WTC11 (cell line): ENCODE measurements at regions not wholly inside any gene's neighbourhood (a gene's known extent, or its start where the extent isn't known, plus 50 kb on each side); places are given as distances from the start of the nearest gene placed in this dataset.

Experiments used
- ATAC-seq: fragments of 200-7000 bp; cut with Tn5 transposase; 2 replicates; pipeline ENCODE4 v1.10.0; 2021; ENCODE audit warnings: mild to moderate bottlenecking, moderate library complexity
- CTCF ChIA-PET: fragments of 300-600 bp; sonication (Branson Sonifier 250); formaldehyde crosslinking; loops from one replicate; lab custom pipeline; 2021; ENCODE audit warnings: antibody characterized with exemption; lab: Charles Lee
- POLR2A ChIA-PET: fragments of 350-600 bp; sonication (Branson Sonifier 250); formaldehyde crosslinking; loops from one replicate; lab custom pipeline; 2021; ENCODE audit warnings: antibody characterized with exemption; lab: Charles Lee
- DNase-seq: peaks from one replicate; pipeline ENCODE4 v3.0.0; 2021; ENCODE audit warnings: low spot score
- H3K27ac Mint-ChIP-seq: 2 replicates; pipeline ENCODE4 v1.8.0; 2021; ENCODE audit warnings: mixed read lengths
- H3K27me3 Mint-ChIP-seq: 2 replicates; pipeline ENCODE4 v1.8.0; 2021; ENCODE audit warnings: low read depth, mild to moderate bottlenecking, moderate library complexity, mixed read lengths
- H3K36me3 Mint-ChIP-seq: 2 replicates; pipeline ENCODE4 v1.8.0; 2021; ENCODE audit warnings: mixed read lengths
- H3K4me1 Mint-ChIP-seq: 2 replicates; pipeline ENCODE4 v1.8.0; 2022; ENCODE audit warnings: mixed read lengths
- H3K4me3 Mint-ChIP-seq: 2 replicates; pipeline ENCODE4 v1.8.0; 2021; ENCODE audit warnings: mild to moderate bottlenecking, moderate library complexity, mixed read lengths
- H3K9me3 Mint-ChIP-seq: 2 replicates; pipeline ENCODE4 v1.8.0; 2021; ENCODE audit warnings: mixed read lengths
- FOXJ3 ChIP-seq: sonication (generic); formaldehyde crosslinking; IDR thresholded peaks from 2 replicates; pipeline ENCODE4 v1.9.0; 2021; ENCODE audit warnings: missing genetic modification reagents, mild to moderate bottlenecking, borderline replicate concordance
- GABPB1 ChIP-seq: sonication (generic); formaldehyde crosslinking; IDR thresholded peaks from 2 replicates; pipeline ENCODE4 v1.8.1; 2023; ENCODE audit warnings: mild to moderate bottlenecking, missing genetic modification reagents
- HMGA2 ChIP-seq: fragments of 250-450 bp; sonication (Bioruptor Pico); IDR thresholded peaks from 2 replicates; pipeline ENCODE4 v1.4.0; 2021; ENCODE audit warnings: mild to moderate bottlenecking, moderate library complexity
- KAT7 ChIP-seq: sonication (generic); formaldehyde crosslinking; IDR thresholded peaks from 2 replicates; pipeline ENCODE4 v1.8.1; 2023; ENCODE audit warnings: missing genetic modification reagents, mild to moderate bottlenecking, borderline replicate concordance
- MYBL2 ChIP-seq: sonication (generic); formaldehyde crosslinking; IDR thresholded peaks from 2 replicates; pipeline ENCODE4 v1.8.1; 2023; ENCODE audit warnings: mild to moderate bottlenecking, moderate library complexity, missing genetic modification reagents
- SMAD3 ChIP-seq: sonication (generic); formaldehyde crosslinking; IDR thresholded peaks from 2 replicates; pipeline ENCODE4 v1.8.0; 2022; ENCODE audit warnings: missing genetic modification reagents, mild to moderate bottlenecking, borderline replicate concordance
- TEAD1 ChIP-seq: sonication (generic); formaldehyde crosslinking; IDR thresholded peaks from 2 replicates; pipeline ENCODE4 v1.8.0; 2022; ENCODE audit warnings: mild to moderate bottlenecking, missing genetic modification reagents
- TEAD4 ChIP-seq: sonication (generic); formaldehyde crosslinking; IDR thresholded peaks from 2 replicates; pipeline ENCODE4 v1.8.0; 2022; ENCODE audit warnings: mild to moderate bottlenecking, missing genetic modification reagents
- ZNF416 ChIP-seq: fragments of 250-450 bp; sonication (Bioruptor Pico); IDR thresholded peaks from 2 replicates; pipeline ENCODE4 v1.9.0; 2021; ENCODE audit warnings: mild to moderate bottlenecking, inconsistent platforms
- TF ChIP-seq, protein P1 (sequence below): sonication (generic); formaldehyde crosslinking; IDR thresholded peaks from 2 replicates; pipeline ENCODE4 v1.8.1; 2022; ENCODE audit warnings: mild to moderate bottlenecking, missing genetic modification reagents, moderate library complexity, borderline replicate concordance
- TF ChIP-seq, protein P2 (sequence below): sonication (generic); formaldehyde crosslinking; IDR thresholded peaks from 2 replicates; pipeline ENCODE4 v1.8.1; 2023; ENCODE audit warnings: mild to moderate bottlenecking, missing genetic modification reagents, moderate library complexity
- TF ChIP-seq, protein P3 (sequence below): fragments of 200-600 bp; IDR thresholded peaks from 2 replicates; pipeline ENCODE4 v1.8.0; 2022; ENCODE audit warnings: antibody characterized with exemption
- TF ChIP-seq, protein P4 (sequence below): sonication (generic); formaldehyde crosslinking; IDR thresholded peaks from 2 replicates; pipeline ENCODE4 v1.8.1; 2022; ENCODE audit warnings: missing genetic modification reagents, borderline replicate concordance
- TF ChIP-seq, protein P5 (sequence below): fragments of 250-450 bp; sonication (Bioruptor Pico); IDR thresholded peaks from 2 replicates; pipeline ENCODE4 v1.9.0; 2021; ENCODE audit warnings: mild to moderate bottlenecking
- TF ChIP-seq, protein P6 (sequence below): sonication (generic); formaldehyde crosslinking; IDR thresholded peaks from 2 replicates; pipeline ENCODE4 v1.8.1; 2022; ENCODE audit warnings: low read depth, mild to moderate bottlenecking, moderate library complexity, missing genetic modification reagents, borderline replicate concordance
- TF ChIP-seq, protein P7 (sequence below): sonication (generic); formaldehyde crosslinking; IDR thresholded peaks from 2 replicates; pipeline ENCODE4 v1.8.1; 2023; ENCODE audit warnings: mild to moderate bottlenecking, missing genetic modification reagents, moderate library complexity

DNA sequence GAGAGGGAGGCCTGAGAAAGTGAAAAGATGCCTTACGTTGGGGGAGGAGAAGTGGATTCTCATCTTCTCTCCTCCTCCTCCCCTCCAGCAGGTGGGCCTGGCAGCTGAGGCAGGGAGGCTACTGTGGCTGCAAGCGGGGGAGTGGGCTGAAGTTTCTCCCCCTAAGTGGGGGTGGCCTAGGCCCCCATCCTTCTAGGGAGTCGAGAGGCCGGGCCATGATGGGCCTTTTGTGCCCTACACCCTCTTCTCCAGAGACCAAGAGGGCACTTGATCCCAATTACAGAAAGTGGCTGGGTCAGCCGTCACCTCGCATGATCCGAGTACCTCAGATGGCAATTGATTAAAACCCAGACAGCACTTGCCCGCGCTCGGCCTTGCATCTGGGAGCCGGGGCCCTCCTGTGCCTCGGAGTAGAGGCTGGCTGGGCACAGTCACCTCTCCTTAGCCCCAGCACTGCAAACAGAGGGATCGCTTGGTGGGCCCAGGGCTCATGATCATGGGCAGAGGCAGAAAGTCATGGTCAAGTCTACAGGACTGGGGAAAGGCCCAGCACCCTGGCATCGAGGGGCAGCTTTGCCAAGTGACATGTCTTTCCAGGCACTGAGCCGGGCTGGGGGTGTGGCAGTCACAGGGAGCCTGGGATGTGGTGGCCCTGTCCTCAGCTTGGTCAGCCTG, 78.3 kb downstream of the IRX5 start (continued):
- TF ChIP-seq, protein P1, sequence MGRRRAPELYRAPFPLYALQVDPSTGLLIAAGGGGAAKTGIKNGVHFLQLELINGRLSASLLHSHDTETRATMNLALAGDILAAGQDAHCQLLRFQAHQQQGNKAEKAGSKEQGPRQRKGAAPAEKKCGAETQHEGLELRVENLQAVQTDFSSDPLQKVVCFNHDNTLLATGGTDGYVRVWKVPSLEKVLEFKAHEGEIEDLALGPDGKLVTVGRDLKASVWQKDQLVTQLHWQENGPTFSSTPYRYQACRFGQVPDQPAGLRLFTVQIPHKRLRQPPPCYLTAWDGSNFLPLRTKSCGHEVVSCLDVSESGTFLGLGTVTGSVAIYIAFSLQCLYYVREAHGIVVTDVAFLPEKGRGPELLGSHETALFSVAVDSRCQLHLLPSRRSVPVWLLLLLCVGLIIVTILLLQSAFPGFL (CRISPR knock-in tag), result no peak

DNA sequence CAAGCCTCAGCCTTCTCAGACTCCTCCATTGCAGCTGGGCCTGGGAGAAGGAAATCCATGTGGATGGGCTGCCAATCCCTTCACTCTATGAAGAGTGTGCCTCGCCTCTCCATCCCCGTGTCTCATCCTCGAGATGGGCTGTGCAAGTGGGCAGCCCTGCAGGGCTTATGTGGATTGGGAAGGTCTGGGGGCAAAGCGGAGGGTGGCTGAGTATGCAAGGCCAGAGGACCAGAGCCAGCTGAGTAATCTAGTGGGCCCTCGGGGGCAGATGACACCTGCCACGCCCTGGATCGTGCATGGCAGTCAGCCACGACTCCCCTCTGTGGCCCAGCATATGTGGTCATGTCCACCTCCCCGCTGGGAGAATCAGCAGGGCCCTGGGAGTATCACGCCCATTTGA, 78.9 kb downstream of the IRX5 start:
- Mint-ChIP-seq H3K4me3 (no peak overlapping the region), H3K27ac (no peak overlapping the region), H3K27me3 (peaks cover 2% of the 10 kb centered on the region; the same call in 1 of the 2 replicates), H3K4me1 (no peaks in the 10 kb centered on the region), H3K9me3 (0 out of 2 replicates have a peak, but pooled peaks cover 3% of the 10 kb centered on the region), H3K36me3 (no peaks in the 10 kb centered on the region; the same call in 1 of the 2 replicates)
- ChIA-PET POLR2A (no interaction called here), CTCF (interaction anchor here (1.6 kb wide), 1 partner anchor 13 kb away, joined by 7 read pairs; no protein-coding TSS in a partner anchor)
- DNase-seq (no peak), ATAC-seq (no peak)
- TF ChIP-seq TEAD1 (CRISPR knock-in tag), result no peak
- TF ChIP-seq GABPB1 (CRISPR knock-in tag), result no peak
- no peak for TF ChIP-seq SMAD3 (CRISPR knock-in tag)
- TF ChIP-seq, protein P2, sequence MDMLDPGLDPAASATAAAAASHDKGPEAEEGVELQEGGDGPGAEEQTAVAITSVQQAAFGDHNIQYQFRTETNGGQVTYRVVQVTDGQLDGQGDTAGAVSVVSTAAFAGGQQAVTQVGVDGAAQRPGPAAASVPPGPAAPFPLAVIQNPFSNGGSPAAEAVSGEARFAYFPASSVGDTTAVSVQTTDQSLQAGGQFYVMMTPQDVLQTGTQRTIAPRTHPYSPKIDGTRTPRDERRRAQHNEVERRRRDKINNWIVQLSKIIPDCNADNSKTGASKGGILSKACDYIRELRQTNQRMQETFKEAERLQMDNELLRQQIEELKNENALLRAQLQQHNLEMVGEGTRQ (CRISPR knock-in tag), result no peak
- TF ChIP-seq ZNF416 (CRISPR knock-in tag), result no peak
- TF ChIP-seq KAT7 (CRISPR knock-in tag), result no peak
- no peak for TF ChIP-seq MYBL2 (CRISPR knock-in tag)
- no peak for TF ChIP-seq FOXJ3 (CRISPR knock-in tag)
- TF ChIP-seq, protein P3, sequence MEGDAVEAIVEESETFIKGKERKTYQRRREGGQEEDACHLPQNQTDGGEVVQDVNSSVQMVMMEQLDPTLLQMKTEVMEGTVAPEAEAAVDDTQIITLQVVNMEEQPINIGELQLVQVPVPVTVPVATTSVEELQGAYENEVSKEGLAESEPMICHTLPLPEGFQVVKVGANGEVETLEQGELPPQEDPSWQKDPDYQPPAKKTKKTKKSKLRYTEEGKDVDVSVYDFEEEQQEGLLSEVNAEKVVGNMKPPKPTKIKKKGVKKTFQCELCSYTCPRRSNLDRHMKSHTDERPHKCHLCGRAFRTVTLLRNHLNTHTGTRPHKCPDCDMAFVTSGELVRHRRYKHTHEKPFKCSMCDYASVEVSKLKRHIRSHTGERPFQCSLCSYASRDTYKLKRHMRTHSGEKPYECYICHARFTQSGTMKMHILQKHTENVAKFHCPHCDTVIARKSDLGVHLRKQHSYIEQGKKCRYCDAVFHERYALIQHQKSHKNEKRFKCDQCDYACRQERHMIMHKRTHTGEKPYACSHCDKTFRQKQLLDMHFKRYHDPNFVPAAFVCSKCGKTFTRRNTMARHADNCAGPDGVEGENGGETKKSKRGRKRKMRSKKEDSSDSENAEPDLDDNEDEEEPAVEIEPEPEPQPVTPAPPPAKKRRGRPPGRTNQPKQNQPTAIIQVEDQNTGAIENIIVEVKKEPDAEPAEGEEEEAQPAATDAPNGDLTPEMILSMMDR, result no peak

DNA sequence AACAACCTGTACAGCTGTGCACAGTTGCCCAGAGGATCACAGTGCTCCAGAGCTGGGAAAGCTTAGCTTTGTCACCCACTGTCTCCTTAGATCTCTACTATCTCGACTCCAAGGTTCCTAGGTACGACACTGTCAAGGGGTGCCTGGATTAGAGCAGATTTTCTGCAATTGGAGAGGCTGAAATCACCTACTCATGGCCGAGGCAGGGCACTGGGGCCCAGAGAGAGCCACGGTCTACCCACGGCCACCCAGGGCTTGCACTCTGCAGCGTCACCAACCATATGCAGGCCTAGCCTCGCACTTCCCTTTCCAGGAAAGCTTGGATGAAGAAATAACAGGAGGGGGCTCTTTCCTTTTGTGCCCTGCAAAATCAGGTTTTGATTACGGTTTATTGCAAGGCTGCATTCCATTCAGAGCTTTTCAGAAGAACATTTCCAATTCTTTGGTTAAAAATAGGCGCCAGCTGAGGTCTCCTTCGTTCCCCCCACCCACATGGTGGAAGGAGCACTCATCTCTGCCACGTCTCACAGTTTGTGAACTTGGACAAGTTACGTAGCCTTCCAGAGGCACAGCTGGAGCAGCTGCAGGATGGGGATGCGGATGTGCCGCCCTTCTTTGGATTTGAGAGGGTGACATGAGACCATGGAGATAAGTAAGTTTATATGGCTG, 80.0 kb downstream of the IRX5 start:
- ATAC-seq, result no peak
- ChIA-PET POLR2A (no interaction called here), CTCF (interaction anchor here (1.6 kb wide), 1 partner anchor 11 kb away, joined by 7 read pairs; no protein-coding TSS in a partner anchor)
- Mint-ChIP-seq H3K4me1 (no peaks in the 10 kb centered on the region), H3K27ac (no peak overlapping the region), H3K9me3 (0 out of 2 replicates have a peak, but pooled peaks cover 3% of the 10 kb centered on the region), H3K4me3 (no peak overlapping the region), H3K27me3 (peaks cover 2% of the 10 kb centered on the region; the same call in 1 of the 2 replicates), H3K36me3 (no peaks in the 10 kb centered on the region; the same call in 1 of the 2 replicates)
- no peak for DNase-seq
- TF ChIP-seq, protein P4, sequence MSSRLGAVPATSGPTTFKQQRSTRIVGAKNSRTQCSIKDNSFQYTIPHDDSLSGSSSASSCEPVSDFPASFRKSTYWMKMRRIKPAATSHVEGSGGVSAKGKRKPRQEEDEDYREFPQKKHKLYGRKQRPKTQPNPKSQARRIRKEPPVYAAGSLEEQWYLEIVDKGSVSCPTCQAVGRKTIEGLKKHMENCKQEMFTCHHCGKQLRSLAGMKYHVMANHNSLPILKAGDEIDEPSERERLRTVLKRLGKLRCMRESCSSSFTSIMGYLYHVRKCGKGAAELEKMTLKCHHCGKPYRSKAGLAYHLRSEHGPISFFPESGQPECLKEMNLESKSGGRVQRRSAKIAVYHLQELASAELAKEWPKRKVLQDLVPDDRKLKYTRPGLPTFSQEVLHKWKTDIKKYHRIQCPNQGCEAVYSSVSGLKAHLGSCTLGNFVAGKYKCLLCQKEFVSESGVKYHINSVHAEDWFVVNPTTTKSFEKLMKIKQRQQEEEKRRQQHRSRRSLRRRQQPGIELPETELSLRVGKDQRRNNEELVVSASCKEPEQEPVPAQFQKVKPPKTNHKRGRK, result no peak

DNA sequence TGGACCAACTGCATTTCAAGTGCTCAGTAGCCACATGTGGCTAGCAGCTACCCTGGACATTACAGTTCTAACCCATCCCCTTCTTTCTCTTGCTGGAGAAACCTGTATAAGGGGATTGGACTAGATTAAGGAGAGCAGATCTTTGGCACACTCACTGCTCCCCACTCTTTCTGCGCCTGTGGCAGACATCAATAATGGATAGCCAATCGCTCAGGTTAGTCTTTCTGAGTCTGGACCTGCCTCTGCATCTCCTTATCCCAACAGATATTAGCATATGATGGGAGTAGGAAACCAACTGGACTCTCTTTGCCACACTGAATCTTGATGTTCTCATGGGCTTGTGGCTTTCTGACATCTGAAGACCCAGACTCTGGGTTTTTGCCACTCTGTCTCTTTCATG, 81.7 kb downstream of the IRX5 start:
- DNase-seq (no peak), ATAC-seq (no peak)
- no peaks in the 10 kb centered on the region for H3K4me1 Mint-ChIP-seq
- CTCF ChIA-PET, result no interaction called here
- 0 out of 2 replicates have a peak, but pooled peaks cover 3% of the 10 kb centered on the region for H3K9me3 Mint-ChIP-seq
- peaks cover 2% of the 10 kb centered on the region; the same call in 1 of the 2 replicates for H3K27me3 Mint-ChIP-seq
- H3K4me3 Mint-ChIP-seq, result no peak overlapping the region
- no peaks in the 10 kb centered on the region; the same call in 1 of the 2 replicates for H3K36me3 Mint-ChIP-seq
- no peak overlapping the region for H3K27ac Mint-ChIP-seq
- POLR2A ChIA-PET, result no interaction called here
- TF ChIP-seq, protein P5, sequence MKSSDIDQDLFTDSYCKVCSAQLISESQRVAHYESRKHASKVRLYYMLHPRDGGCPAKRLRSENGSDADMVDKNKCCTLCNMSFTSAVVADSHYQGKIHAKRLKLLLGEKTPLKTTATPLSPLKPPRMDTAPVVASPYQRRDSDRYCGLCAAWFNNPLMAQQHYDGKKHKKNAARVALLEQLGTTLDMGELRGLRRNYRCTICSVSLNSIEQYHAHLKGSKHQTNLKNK (CRISPR knock-in tag), result no peak
- TF ChIP-seq TEAD4 (CRISPR knock-in tag) (no peak), HMGA2 (CRISPR knock-in tag) (no peak)
- TF ChIP-seq, protein P6, sequence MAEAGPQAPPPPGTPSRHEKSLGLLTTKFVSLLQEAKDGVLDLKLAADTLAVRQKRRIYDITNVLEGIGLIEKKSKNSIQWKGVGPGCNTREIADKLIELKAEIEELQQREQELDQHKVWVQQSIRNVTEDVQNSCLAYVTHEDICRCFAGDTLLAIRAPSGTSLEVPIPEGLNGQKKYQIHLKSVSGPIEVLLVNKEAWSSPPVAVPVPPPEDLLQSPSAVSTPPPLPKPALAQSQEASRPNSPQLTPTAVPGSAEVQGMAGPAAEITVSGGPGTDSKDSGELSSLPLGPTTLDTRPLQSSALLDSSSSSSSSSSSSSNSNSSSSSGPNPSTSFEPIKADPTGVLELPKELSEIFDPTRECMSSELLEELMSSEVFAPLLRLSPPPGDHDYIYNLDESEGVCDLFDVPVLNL, result no peak
- TF ChIP-seq, protein P7, sequence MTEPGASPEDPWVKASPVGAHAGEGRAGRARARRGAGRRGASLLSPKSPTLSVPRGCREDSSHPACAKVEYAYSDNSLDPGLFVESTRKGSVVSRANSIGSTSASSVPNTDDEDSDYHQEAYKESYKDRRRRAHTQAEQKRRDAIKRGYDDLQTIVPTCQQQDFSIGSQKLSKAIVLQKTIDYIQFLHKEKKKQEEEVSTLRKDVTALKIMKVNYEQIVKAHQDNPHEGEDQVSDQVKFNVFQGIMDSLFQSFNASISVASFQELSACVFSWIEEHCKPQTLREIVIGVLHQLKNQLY (CRISPR knock-in tag), result no peak
